ENCODE measurements at regions not wholly inside any gene's neighbourhood (a gene's known extent, or its start where the extent isn't known, plus 50 kb on each side); places are given as distances from the start of the nearest gene placed in this dataset.

DNA sequence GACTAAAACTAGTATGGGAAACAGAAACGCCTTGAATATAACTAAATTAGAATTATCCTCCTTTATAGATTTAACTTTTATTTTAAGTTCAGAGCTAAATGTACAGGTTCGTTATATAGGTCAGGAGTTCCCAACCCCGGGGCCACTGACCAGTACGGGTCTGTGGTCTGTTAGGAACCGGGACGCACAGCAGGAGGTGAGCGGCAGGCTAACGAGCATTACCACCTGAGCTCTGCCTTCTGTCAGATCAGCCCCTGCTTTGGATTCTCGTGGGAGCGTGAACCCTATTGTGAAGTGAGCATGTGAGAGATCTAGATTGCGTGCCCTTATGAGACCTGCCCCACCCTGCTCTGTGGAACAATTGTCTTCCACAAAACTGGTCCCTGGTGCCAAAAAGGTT is 51.0 kb downstream of the FAT4 start:
- DNase-seq (ENCODE audit: low read depth in 2 of 2) = no peak

DNA sequence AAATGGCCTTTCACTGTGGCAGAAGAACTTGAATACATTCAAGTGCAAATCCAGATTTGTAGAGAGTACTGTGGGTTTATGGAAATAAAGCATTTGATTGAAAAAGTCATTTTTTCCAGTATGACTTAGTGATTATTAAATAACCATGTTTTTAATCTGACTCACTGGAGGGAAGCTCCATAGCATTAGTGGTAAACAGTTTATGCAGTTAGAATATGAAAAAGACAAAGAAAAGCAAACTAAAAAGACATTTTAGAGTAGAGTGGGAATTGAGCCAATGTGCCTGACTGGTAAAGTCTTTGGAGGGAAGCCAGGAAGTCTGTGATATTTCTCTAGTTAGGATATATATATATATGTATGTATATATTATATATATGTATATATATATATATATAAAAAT is 53.4 kb downstream of the FAT4 start:
- no peak for DNase-seq (ENCODE audit: low read depth in 2 of 2)

DNA sequence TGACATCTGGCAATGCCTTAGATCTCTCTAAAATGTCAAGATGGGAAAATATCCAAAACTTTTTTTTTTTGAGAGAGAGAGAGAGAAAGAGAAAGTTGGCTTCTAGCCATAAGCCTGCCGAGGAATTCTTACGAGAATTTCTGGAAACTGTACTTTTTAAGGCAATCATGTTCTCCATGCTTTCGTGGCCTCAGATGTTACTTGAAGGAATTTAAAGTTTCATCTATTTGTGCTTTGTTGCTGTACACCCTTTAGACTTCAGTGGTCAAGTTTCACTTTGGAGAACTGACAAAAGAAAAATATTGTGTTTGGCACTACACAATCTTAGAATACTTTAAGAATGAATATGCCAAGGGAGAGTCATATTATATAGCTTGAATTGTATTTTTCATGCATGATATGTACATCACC is 53.9 kb downstream of the FAT4 start:
- no peak for DNase-seq (ENCODE audit: low read depth in 2 of 2)

DNA sequence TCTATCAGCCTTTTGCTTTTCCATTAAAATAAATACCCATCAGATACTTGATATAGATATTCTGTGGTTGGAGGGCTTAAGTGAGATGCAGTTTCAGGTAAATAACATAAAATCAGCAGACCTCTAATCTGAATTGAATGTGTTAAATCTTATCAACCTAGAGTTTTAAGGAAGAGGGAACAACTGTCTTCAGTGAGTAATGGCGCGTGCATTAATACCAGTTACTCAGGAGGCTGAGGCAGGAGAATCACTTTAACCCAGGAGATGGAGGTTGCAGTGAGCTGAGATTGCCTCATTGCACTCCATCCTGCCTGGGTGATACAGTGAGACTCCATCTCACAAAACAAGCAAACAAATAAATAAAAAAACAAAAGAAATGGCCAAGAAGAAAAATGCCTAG is 54.3 kb downstream of the FAT4 start:
- no peak for DNase-seq (ENCODE audit: low read depth in 2 of 2)

DNA sequence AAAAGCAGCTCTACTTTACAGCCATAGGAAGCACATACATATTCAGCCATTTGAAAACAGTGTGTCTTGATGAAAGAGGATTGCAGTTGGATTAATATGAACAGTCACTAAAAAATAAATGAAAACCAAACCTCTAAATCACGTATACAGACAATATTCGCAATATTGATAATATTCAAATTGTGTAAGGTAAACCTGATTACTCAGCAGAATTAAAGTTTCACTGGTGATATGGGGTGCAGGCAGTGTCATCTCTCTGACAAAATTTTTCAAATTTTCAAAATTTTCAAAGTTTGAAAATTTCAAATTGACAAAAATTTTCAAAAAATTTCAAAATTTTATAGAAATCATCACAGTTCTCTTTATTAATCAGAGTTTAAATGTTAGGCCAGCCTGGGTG is 55.7 kb downstream of the FAT4 start:
- no peak for DNase-seq (ENCODE audit: low read depth in 2 of 2)

DNA sequence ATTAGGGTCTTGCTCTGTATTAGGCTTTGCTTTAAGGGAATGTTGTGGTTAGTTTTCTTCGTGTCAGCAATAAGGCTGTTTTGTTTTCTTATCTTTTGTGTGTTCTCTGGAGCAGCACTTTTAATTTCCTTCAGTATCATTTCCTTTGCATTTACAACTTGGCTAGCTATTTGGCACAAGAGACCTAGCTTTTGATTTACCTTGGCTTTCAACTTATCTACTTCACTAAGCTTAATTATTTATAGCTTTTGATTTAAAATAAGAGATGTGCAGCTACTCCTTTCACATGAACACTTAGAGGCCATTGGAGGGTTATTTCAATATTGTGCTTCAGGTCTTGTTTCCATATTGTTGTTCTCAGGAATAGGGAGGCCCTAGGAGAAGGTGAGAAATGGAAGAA is 68.2 kb downstream of the FAT4 start:
- no peak for DNase-seq (ENCODE audit: low read depth in 2 of 2)

DNA sequence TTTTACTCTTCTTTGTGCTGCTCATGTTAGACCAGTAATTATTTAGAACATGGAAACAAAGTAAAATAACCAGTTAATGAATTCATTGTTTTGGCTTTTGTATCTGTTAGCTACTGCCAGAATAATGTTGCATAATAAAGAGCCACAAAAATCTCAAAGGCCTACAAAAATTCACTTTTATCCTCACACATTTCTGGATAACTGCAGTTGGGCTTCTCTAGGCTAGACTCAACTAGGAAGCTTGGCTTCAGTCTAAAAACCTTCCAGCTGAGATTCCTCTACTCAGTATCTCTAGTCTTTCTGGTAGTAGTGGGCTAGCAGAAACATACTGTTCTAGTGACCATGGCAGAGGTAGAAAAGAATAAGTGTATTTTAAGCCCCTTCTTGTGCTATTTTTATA is 73.0 kb downstream of the FAT4 start:
- no peak for DNase-seq (ENCODE audit: low read depth in 2 of 2)

DNA sequence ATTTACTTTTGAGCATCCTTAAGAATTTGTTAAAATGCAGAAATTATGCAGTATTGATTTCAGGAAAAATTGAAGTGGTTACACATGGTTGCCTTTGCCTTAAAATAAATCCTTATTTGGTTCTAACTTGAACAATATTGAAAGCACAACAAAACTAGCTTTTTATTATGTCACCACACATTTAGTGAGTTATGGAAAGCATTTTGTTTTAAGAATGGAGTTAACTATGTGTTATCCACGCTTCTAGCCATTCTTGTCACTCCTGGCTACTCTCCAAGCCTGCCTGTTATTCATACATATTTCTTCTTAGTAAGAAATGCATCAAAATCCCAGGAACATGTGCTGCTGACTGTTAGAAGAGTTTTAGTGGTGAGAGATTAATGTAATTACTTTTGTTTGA is 73.9 kb downstream of the FAT4 start:
- DNase-seq (ENCODE audit: low read depth in 2 of 2) = no peak

DNA sequence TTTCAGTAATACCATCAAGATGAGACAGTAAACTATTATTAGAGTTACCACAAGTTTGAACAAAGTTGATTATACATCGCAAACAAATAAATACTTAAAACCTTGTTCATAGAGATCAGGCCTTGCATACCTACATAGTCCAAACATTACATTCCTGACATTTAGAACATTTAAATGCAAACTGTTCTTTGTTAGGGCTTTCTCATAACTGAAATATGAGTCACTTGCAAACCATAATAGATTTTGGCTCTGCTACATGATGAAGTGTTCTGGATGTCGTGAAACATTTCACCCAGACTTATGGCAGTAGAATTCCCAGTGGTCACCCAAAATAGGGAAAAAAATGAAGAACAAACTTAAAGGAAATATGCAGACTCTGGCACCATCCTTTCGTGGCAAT is 75.0 kb downstream of the FAT4 start:
- DNase-seq (ENCODE audit: low read depth in 2 of 2) = no peak

DNA sequence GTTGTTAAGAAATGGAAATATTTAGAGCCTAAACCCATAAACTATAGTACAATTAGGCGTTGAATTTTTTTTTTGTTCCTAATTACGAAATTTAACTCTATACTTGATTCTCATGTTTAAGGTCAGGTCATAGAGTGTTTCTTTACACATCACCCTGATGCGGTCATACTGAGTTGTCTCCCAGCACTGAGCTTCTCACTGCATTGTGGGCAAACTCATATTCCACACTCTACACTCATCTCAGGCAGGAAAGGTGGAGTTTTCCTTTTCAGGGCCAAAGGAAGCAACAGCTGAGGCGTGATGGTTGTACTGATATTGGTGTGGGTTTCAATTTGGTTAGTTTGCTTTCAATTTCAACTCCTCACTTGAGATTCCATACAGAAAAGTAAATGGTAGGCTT is 75.4 kb downstream of the FAT4 start:
- no peak for DNase-seq (ENCODE audit: low read depth in 2 of 2)

DNA sequence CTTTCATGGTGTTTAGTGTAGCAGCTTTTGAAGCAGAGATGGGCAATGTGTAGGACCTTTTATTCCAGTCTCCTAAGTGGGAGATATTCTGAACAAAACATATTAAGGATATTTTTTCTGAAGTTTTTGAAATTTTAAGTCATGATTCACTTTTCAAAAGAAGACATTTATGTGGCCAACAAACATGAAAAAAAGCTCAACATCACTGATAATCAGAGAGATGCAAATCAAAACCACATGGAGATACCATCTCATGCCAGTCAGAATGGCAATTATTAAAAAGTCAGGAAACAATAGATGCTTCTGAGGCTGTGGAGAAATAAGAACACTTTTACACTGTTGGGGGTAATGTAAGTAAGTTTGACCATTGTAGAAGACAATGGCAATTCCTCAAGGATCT is 76.0 kb downstream of the FAT4 start:
- no peak for DNase-seq (ENCODE audit: low read depth in 2 of 2)

DNA sequence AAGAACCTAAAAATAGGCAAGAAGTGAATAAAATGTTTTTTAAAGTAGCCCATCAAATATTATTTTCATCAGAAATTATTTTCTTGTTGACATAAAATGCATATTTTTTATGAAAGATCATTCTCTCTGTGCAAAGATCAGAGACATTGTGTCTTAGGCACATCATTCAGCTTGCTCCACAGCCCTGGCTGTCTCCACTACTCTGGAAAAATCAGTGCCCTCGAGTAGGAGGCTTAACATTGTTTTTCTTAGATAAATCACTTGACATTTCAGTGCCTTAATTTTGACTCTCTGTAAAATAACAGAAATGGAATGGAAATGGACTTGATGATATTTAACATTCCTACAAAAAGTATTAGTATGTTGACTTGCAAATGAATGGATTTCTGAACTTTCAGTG is 77.9 kb downstream of the FAT4 start:
- DNase-seq (ENCODE audit: low read depth in 2 of 2) = no peak

DNA sequence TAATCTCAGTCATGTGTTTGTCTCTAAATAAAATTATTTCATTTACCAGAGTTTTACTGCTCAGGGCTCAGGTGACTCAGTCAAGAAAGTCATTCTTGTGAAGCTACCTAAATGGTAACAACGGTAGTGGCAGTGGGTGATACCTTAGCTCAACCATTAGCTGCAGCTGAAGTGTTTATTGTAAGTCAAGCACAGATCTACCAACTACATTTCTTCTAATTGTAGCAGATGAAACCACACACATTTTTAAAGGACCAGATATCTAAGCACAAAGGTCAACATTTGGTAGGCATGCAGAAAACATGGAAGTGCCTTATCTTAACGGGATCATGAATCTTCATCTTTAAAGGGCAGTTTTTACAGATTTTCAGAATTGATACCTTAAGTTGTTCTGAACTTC is 79.1 kb downstream of the FAT4 start:
- no peak for DNase-seq (ENCODE audit: low read depth in 2 of 2)

DNA sequence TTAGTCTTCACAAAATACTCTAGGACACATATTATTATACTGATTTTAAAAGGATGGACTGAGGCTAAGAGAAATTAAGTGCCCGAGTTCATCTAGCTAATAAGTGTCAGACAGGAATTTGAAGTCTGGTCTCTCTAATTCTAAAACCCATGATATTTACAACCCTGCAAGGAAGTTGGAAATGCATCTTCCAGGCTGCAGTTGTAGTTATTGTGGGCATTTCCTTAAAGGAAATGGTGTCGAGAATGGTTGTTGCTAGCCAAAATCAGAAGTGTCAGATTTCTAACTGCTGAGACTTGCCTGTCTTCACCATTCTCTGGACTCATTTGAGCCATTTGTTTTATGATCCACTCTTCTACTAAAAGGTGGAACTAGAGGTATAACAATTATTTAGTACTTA is 82.5 kb downstream of the FAT4 start:
- no peak for DNase-seq (ENCODE audit: low read depth in 2 of 2)

DNA sequence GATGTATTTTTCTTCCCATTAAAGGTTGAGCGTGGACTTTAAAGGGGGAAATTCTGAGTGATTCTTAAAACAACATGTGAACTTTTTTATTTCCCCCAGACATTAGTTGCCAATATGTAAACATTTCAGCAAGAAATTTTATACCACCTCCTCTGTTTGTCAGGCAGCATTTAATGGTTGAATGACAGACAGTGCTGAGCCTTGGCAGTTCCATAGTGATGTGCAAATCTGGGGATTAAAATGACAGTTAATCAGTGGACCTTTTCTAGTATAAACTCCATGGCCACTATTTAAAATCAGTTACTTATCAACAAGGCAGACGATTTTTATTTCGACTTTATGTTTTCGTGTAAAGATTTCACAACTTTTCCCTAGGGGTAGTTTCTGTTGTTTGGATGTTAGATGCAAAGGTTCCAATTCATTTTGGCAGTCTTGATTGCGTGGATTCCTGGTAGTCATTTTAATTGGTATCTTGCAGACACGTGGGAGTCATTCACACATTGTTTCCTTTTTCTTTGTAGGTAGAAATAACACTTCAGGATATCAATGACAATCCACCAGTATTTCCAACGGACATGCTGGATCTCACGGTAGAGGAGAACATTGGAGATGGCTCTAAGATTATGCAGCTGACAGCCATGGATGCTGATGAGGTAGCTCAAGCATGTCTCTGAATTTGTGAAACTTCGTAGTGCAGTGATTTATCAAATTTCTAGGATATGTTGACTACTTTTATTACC is 83.7 kb downstream of the FAT4 start:
- no peak for DNase-seq (ENCODE audit: low read depth in 2 of 2)

DNA sequence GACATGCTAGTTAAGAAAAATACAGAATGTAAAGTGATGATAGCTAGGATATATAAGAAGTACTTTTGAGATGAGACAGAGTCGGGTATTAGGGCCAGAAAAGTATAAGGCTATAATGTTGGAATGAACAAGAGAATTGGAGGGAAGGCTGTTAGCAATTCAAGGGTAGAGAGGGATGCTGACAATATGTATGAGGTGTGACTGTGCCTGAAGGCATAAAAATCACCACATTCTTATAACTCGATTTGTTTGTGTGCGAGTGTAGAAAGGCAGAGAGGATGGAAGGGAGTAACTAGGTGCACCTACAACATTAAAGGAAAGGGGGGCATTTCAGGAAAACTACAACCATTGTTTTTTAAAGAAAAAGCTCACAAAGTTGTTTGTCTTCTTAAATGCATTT is 86.0 kb downstream of the FAT4 start:
- no peak for DNase-seq (ENCODE audit: low read depth in 2 of 2)

DNA sequence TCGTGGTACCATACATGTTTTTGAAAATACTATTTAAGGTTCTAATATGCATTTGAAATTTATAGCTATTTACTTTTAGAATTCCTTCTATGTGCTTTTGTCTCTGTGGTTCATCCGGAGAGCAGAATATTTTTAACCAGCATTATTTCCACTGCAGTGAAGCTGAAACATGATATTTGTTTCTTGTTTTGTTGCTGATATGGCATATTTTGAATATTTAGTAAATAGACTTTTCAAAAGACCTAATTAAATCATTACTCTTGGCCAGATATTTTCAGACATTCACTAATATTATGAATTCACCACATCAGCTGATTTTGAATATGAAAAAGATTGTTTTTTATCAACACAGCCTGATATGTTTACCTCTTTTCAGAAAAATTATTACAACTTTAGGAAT is 87.0 kb downstream of the FAT4 start:
- no peak for DNase-seq (ENCODE audit: low read depth in 2 of 2)

DNA sequence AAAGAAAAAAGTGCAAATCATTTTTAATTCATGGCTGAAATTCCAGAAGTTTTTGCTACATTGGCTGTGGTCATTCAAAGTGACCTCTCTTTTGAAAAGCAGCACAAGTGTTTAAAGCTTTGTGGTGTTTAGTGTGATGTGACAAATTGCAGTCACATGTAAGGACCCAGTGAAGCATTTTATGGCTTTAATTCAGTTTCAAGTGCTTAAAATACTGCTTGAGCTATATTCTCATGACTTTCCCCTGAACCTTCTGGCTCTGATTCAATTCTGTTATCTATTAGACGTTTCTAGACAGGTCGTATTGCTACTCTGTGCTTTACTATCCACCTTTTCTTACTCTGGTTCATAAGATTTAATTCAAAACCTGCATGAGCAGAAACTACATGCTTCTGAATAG is 105.8 kb downstream of the FAT4 start:
- no peak for DNase-seq (ENCODE audit: low read depth in 2 of 2)

DNA sequence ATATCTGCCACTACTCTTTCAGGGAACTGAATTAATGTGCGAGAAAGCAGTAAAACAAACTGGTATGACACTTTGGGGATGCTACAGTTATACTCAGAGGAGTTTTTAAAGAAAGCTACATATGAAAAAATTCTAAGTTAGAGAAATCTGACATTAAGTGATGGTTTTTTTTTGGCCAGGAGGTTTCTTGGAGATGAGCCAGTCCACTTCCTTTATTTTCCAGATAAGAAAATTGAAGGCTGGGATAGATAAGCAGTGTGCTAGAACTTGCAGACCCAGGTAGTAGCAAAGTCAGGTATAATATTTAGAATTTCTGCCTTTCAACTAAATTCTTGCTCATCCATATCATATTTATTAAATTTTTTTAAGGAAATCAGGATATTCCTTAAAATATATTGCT is 106.8 kb downstream of the FAT4 start:
- DNase-seq (ENCODE audit: low read depth in 2 of 2) = no peak

DNA sequence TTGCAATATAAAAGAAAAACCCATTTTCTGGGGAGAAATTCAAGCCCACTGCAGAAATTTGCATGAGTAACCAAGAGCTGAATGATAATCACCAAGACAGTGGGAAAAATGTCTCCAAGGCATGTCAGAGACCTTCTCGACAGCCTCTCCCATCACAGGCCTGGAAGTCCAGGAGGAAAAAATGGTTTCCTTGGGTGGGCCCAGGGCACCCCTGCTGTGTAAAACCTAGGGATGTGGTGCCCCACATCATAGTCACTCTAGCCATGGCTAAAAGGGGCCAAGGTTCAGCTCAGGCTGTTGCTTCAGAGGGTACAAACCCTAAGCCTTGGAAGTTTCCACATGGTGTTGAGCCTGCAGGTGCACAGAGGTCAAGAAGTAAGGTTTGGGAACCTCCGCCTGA is 108.4 kb downstream of the FAT4 start:
- DNase-seq (ENCODE audit: low read depth in 2 of 2) = no peak

DNA sequence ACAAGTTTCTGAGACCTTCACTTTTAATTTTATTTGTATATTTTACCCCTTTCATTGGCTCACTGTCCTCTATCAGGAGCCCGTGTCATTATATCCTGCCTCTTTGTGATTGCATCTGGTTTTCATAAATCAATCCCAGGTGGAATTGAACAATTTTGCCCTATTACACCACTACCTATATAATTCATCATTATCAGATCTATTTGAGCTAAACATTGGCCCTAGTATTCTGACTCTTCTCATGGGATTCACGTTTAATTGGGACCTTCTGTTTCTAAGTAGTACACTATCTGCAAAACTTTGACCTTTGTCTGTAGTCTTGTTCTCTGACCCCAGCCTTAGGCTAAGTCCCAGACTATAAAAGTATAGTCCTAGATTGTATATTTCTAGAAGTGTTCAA is 114.1 kb downstream of the FAT4 start:
- DNase-seq (ENCODE audit: low read depth in 2 of 2) = no peak

DNA sequence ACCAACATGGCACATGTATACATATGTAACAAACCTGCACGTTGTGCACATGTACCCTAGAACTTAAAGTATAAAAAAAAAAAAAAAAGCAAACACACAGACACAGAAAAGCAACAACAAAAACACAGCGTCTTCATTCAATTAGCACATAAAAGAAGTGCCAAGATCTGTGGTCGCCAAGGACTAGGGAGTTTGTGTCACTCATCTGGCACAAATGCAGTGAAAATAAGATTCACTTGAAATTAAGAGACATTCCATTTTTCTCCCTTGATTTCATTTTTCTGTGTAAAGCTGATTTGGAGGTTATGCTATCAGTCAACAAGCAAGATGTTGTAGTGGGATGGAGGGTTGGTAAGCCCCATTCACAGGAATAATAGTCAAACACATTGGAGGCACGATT is 115.3 kb downstream of the FAT4 start:
- DNase-seq (ENCODE audit: low read depth in 2 of 2) = no peak

DNA sequence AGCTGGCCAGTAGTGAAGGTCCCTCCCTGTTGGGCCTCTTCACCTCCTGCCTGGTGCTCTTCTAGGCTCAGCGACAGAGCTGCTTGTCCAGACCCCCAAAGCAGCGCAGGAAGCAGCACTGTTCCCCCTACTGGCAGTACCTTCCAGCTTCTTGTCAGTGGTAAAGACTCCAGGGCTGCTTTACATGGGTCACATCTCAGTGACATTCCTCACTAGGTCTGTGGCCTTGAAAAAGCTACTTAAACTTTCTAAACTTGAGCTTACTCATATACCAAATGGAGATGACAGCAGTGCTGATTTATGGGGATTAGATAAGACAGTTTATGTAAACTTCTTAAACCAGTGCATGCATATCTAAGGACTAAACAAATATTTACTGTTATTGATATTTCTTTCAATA is 117.3 kb downstream of the FAT4 start:
- no peak for DNase-seq (ENCODE audit: low read depth in 2 of 2)

DNA sequence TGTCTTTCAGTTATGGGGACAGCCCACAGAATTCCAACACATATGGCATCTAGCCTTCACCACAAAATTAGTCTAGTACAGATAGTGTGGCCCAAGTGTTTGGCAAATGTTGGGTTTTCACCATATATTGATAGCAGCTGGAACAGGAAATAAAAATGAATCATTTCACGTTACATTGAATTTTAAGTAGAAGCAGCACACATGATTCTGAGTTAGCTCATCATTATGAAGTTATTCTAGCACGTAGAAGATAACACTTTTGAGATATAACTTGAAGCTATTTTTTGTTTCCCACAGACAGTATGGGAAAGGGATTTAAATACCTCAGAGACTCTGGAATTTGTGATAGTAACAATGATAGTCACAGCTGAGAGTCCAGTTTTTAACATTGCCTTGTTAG is 118.7 kb downstream of the FAT4 start:
- no peak for DNase-seq (ENCODE audit: low read depth in 2 of 2)

DNA sequence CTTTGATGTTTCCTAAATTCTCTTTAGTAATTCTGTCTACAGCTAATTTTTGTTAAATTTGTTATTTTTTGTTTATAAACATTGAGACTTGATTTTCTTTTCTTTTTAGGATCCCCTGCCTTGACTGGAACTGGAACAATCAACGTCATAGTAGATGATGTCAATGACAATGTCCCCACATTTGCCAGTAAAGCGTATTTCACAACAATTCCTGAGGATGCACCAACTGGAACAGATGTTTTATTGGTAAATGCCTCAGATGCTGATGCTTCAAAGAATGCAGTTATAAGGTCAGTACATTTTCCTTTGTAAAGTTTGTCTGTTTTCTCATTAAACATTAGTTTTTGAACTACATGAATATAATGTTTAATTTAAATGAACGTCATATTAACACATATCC is 119.4 kb downstream of the FAT4 start:
- no peak for DNase-seq (ENCODE audit: low read depth in 2 of 2)

Measured in stimulated activated CD8-positive, alpha-beta memory T cell treated with anti-CD3 and anti-CD28 coated beads, Interleukin-15, amount 100 ng/mL, for 48 hours (primary cell).